Neural progenitor cell (in vitro differentiated cells): ENCODE measurements at regions not wholly inside any gene's neighbourhood (a gene's known extent, or its start where the extent isn't known, plus 50 kb on each side); places are given as distances from the start of the nearest gene placed in this dataset.

ENCODE experiments used
- DNase-seq: peaks from one replicate; pipeline ENCODE4 v3.0.0-alpha.2; 2016; ENCODE audit warnings: low spot score
- H2AFZ ChIP-seq: fragments of 200-600 bp; sonication (generic); replicated peaks from 2 replicates; pipeline ENCODE4 v1.6.1; 2016; ENCODE audit warnings: antibody characterized with exemption
- H3F3A ChIP-seq: fragments of 200-600 bp; sonication (generic); 2 replicates; pipeline ENCODE4 v1.6.1; 2016; ENCODE audit warnings: antibody characterized with exemption, low read depth
- H3K27ac ChIP-seq: fragments of 200-600 bp; sonication (generic); 2 replicates; pipeline ENCODE4 v1.5.1; 2016; ENCODE audit warnings: mild to moderate bottlenecking
- H3K27me3 ChIP-seq: fragments of 200-600 bp; sonication (generic); 2 replicates; pipeline ENCODE4 v1.6.1; 2016; ENCODE audit warnings: mild to moderate bottlenecking, moderate library complexity
- H3K36me3 ChIP-seq: fragments of 200-600 bp; sonication (generic); 2 replicates; pipeline ENCODE4 v1.5.1; 2016
- H3K4me1 ChIP-seq: fragments of 200-600 bp; sonication (generic); 2 replicates; pipeline ENCODE4 v1.6.1; 2016; ENCODE audit warnings: mixed run types
- H3K4me2 ChIP-seq: fragments of 200-600 bp; sonication (generic); 2 replicates; pipeline ENCODE4 v1.6.1; 2016
- H3K4me3 ChIP-seq: fragments of 200-600 bp; sonication (generic); 2 replicates; pipeline ENCODE4 v1.5.1; 2016
- H3K79me2 ChIP-seq: fragments of 200-600 bp; sonication (generic); 2 replicates; pipeline ENCODE4 v1.6.1; 2016; ENCODE audit warnings: low read depth
- H3K9ac ChIP-seq: fragments of 200-600 bp; sonication (generic); 2 replicates; pipeline ENCODE4 v1.6.1; 2016
- H3K9me3 ChIP-seq: fragments of 200-600 bp; sonication (generic); 2 replicates; pipeline ENCODE4 v1.5.1; 2016; ENCODE audit warnings: low read depth
- H4K20me1 ChIP-seq: fragments of 200-600 bp; sonication (generic); 2 replicates; pipeline ENCODE4 v1.6.1; 2016; ENCODE audit warnings: low read depth
- H3K27ac Mint-ChIP-seq: 3 replicates; pipeline ENCODE4 v1.8.0; 2021; ENCODE audit warnings: mixed read lengths
- H3K27me3 Mint-ChIP-seq: 2 replicates; pipeline ENCODE4 v1.8.0; 2022; ENCODE audit warnings: low read depth, mild to moderate bottlenecking, inconsistent platforms, moderate library complexity, mixed read lengths; ENCODE audit not compliant: insufficient read depth
- H3K36me3 Mint-ChIP-seq: 3 replicates; pipeline ENCODE4 v1.8.0; 2021; ENCODE audit warnings: mixed read lengths
- H3K4me1 Mint-ChIP-seq: 3 replicates; pipeline ENCODE4 v1.8.0; 2021; ENCODE audit warnings: mixed read lengths
- H3K4me3 Mint-ChIP-seq: 3 replicates; pipeline ENCODE4 v1.8.0; 2021; ENCODE audit warnings: mild to moderate bottlenecking, moderate library complexity, mixed read lengths
- H3K9me3 Mint-ChIP-seq: 3 replicates; pipeline ENCODE4 v1.8.0; 2020; ENCODE audit warnings: mixed read lengths
- EZH2 ChIP-seq: fragments of 200-600 bp; sonication (generic); IDR thresholded peaks from 2 replicates; pipeline ENCODE4 v1.6.1; 2017; ENCODE audit warnings: antibody characterized with exemption, mild to moderate bottlenecking, moderate library complexity
- EZH2phosphoT487 ChIP-seq: fragments of 200-600 bp; sonication (generic); IDR thresholded peaks from 2 replicates; pipeline ENCODE4 v1.6.1; 2017; ENCODE audit warnings: antibody characterized with exemption
- TF ChIP-seq, protein P1 (sequence below): fragments of 200-600 bp; sonication (generic); IDR thresholded peaks from 2 replicates; pipeline ENCODE4 v1.5.1; 2017; ENCODE audit warnings: antibody characterized with exemption, mild to moderate bottlenecking

DNA sequence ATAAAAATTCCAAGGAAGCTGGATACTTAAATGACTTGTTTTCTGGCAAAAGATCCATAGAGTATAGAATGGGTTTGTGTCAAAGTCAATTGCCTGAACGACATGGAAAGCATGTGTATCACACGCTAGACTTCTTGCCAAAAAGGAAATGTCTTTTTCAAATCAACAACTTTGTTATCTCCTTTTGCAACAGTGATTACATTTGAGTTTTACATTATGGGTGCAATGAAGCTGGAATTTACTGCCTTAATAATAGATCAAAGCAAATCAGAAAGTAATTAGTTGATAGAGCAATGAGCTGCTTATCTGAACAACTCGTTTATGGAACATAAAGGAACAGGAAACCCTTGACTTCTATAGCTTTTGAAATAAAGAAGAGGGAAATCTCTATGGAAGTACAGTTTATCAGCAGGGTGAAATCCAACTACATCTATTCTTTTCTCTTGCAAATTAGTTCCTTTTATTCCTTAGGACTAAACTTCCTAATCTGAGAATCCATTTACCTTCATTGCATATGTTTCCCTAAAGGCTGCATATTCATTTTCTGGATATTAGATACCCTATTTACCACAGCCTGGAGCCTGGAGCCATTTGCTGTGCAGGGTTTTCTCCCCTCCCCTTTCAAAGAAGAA, 415.1 kb upstream of the NECTIN3 start:
- no peaks in the 10 kb centered on the region for H3K9me3 Mint-ChIP-seq
- Histone ChIP-seq H3K27me3 (no peaks in the 10 kb centered on the region), H4K20me1 (no peaks in the 10 kb centered on the region), H3K4me3 (no peak overlapping the region), H3K79me2 (no peaks in the 10 kb centered on the region), H3F3A (no peaks in the 10 kb centered on the region), H3K9ac (no peak overlapping the region), H3K36me3 (no peaks in the 10 kb centered on the region), H2AFZ (no peak overlapping the region), H3K4me1 (peaks cover 6% of the 10 kb centered on the region), H3K4me2 (no peak overlapping the region), H3K27ac (no peak overlapping the region), H3K9me3 (no peaks in the 10 kb centered on the region)
- peaks cover 3% of the 10 kb centered on the region for H3K27me3 Mint-ChIP-seq
- no peak overlapping the region for H3K27ac Mint-ChIP-seq
- no peak for DNase-seq
- no peaks in the 10 kb centered on the region for H3K36me3 Mint-ChIP-seq
- no peak overlapping the region for H3K4me3 Mint-ChIP-seq
- H3K4me1 Mint-ChIP-seq: peaks cover 2% of the 10 kb centered on the region
- TF ChIP-seq EZH2phosphoT487 (no peak), EZH2 (no peak)
- TF ChIP-seq, protein P1, sequence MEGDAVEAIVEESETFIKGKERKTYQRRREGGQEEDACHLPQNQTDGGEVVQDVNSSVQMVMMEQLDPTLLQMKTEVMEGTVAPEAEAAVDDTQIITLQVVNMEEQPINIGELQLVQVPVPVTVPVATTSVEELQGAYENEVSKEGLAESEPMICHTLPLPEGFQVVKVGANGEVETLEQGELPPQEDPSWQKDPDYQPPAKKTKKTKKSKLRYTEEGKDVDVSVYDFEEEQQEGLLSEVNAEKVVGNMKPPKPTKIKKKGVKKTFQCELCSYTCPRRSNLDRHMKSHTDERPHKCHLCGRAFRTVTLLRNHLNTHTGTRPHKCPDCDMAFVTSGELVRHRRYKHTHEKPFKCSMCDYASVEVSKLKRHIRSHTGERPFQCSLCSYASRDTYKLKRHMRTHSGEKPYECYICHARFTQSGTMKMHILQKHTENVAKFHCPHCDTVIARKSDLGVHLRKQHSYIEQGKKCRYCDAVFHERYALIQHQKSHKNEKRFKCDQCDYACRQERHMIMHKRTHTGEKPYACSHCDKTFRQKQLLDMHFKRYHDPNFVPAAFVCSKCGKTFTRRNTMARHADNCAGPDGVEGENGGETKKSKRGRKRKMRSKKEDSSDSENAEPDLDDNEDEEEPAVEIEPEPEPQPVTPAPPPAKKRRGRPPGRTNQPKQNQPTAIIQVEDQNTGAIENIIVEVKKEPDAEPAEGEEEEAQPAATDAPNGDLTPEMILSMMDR: no peak

DNA sequence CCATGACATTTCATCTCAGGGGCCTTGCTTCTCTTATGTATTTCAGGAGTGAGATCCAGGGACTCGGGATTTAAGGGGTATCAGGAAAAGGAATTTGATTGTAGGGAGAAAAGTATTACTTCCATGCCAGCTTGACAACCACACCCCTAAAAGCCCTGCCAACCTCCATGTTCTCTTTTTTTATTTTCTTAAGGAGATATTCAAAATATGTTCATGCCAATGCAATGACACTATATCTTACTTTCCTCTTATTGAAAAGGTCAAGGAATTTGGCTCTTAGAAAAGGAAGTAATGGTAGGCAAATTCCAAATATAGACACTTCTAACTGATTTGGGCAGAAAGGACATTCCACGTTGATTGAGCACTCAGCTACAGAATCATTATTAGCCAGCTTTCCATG, 407.5 kb upstream of the NECTIN3 start:
- H3K4me2 ChIP-seq: no peak overlapping the region

DNA sequence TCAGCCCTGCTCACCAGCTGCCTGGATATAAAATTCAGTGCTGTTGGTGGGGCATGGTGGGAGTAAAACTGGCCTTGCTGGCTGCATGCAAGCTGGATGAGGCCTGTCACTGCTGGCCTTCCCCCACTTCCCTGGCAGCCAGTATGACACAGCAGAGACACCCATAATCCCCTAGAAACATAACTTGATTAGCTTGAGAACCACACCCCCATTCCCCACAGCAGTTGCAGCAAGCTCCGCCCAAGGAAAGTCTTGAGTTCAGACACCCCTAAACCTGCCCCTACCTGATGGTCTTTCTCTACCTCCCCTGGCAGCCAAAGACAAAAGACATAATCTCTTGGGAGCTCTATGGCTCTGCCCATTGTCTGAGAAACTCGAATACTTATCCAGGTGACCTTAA, 405.1 kb upstream of the NECTIN3 start:
- Mint-ChIP-seq H3K4me3 (no peak overlapping the region), H3K27ac (no peak overlapping the region), H3K4me1 (no peaks in the 10 kb centered on the region), H3K27me3 (peaks cover 2% of the 10 kb centered on the region), H3K36me3 (peaks cover 4% of the 10 kb centered on the region), H3K9me3 (peaks cover 30% of the 10 kb centered on the region)
- Histone ChIP-seq H3K4me3 (no peak overlapping the region), H4K20me1 (no peaks in the 10 kb centered on the region), H3K9ac (no peak overlapping the region), H3K79me2 (no peaks in the 10 kb centered on the region), H3K4me1 (no peaks in the 10 kb centered on the region), H2AFZ (no peak overlapping the region), H3K9me3 (no peaks in the 10 kb centered on the region), H3K27ac (no peak overlapping the region), H3K36me3 (no peaks in the 10 kb centered on the region), H3K27me3 (no peaks in the 10 kb centered on the region), H3K4me2 (no peak overlapping the region), H3F3A (no peaks in the 10 kb centered on the region)
- DNase-seq: no peak
- TF ChIP-seq, protein P1: no peak
- TF ChIP-seq EZH2phosphoT487 (no peak), EZH2 (no peak)

More for the DNA sequence above, 407.5 kb upstream of the NECTIN3 start:
- H3K4me1 ChIP-seq: no peaks in the 10 kb centered on the region
- no peaks in the 10 kb centered on the region for H3K9me3 ChIP-seq
- H3F3A ChIP-seq: no peaks in the 10 kb centered on the region
- H3K36me3 Mint-ChIP-seq: peaks cover 2% of the 10 kb centered on the region
- H3K4me3 ChIP-seq: no peak overlapping the region
- no peaks in the 10 kb centered on the region for H3K36me3 ChIP-seq
- peaks cover 2% of the 10 kb centered on the region for H3K27me3 Mint-ChIP-seq
- H3K9me3 Mint-ChIP-seq: peaks cover 14% of the 10 kb centered on the region
- no peaks in the 10 kb centered on the region for H4K20me1 ChIP-seq
- H3K79me2 ChIP-seq: no peaks in the 10 kb centered on the region
- no peak for TF ChIP-seq EZH2
- TF ChIP-seq EZH2phosphoT487: no peak
- TF ChIP-seq, protein P1: no peak
- no peak overlapping the region for H3K9ac ChIP-seq
- no peaks in the 10 kb centered on the region for H3K27me3 ChIP-seq
- no peaks in the 10 kb centered on the region for H3K4me1 Mint-ChIP-seq
- H3K27ac Mint-ChIP-seq: no peak overlapping the region
- no peak overlapping the region for H3K4me3 Mint-ChIP-seq
- DNase-seq: no peak
- H3K27ac ChIP-seq: no peak overlapping the region
- H2AFZ ChIP-seq: no peak overlapping the region
